ENCODE measurements at regions not wholly inside any gene's neighbourhood (a gene's known extent, or its start where the extent isn't known, plus 50 kb on each side); places are given as distances from the start of the nearest gene placed in this dataset.

DNA sequence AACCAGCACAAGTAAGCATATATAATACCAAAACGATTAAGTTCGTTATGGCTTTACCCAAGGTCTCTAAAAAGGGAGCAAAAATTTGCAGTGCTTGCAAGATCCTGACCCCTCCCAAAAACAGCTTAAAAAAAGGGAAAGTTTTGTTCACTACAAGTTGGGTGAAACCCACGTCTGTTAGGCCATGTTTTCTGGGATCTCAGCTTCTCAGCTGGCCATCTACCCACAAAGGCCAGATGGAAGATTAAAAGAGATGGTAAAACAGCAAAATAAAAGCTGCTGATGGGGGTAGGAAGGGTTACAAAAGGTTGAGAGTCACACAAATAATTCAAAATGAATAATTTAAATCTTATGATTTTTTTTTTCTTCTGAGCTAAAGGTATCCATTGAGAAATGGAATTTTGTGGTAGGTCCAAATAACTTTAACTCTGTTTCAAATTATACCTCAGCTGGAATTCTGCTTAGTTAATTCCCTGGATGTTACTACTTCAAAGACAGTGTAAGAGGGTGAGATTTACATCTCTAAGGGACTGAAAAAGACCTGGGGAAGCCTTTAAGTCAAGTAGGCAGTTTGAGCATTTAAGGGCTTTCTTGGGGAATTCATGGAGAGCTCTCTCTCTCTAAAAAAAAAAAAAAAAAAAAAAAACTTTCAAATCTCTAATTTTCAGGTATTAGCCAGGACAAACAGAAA, 185.6 kb upstream of the NAV3 start (continued):
- TF ChIP-seq GATA2 (CRISPR knock-in tag; IDR thresholded peaks at IDR 0.05) (no peak), NFIC (IDR thresholded peaks at IDR 0.05; ENCODE audit: borderline replicate concordance) (no peak), FOXM1 (IDR thresholded peaks at IDR 0.05; ENCODE audit: low read depth) (no peak), SMC3 (IDR thresholded peaks at IDR 0.05; ENCODE audit: low read depth, low read length) (no peak), JUND (IDR thresholded peaks at IDR 0.05) (no peak)

DNA sequence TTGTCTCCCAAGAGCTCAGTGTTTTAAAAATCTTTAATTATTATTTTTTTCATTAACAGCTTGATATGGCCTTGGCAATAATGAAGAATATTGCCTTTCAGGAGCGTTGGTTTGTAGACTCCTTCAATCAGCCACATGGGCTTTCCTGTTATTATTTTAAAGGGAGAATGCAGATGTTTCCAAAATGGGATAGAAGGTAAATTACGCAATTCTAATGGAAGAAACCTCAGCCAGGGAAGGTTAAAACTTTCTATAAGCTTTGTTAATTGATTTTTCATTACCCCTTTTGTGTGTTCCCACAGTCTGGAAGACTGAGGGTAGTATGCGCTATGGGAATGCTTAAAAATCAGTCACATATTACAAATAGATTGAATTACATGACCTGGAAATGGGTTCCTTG, 188.4 kb upstream of the NAV3 start:
- H3K27ac ChIP-seq (ENCODE audit: low read depth in 2 of 2, low read length in 1 of 2): no peak overlapping the region
- no peak overlapping the region for H3K4me3 ChIP-seq (ENCODE audit: low read depth in 2 of 2, low read length in 1 of 2)
- H3K4me2 ChIP-seq: no peak overlapping the region
- H3K4me1 ChIP-seq (ENCODE audit: control insufficient read depth in 1 of 2, insufficient read depth in 2 of 2, low read depth in 1 of 2, low read length in 1 of 2): no peaks in the 10 kb centered on the region
- ChIA-PET POLR2A (no interaction called here), CTCF (no interaction called here)
- no peaks in the 10 kb centered on the region for H3K9me2 ChIP-seq
- DNase-seq: no peak
- H2AFZ ChIP-seq (ENCODE audit: low read depth): no peak overlapping the region
- H3K9me3 ChIP-seq: no peaks in the 10 kb centered on the region
- no peaks in the 10 kb centered on the region for H3K27me3 ChIP-seq (ENCODE audit: insufficient read depth)
- no peaks in the 10 kb centered on the region for H3K79me2 ChIP-seq (ENCODE audit: insufficient read depth)
- H3K9ac ChIP-seq: no peak overlapping the region
- no peaks in the 10 kb centered on the region for H4K20me1 ChIP-seq (ENCODE audit: insufficient read depth)
- TF ChIP-seq, protein P1, sequence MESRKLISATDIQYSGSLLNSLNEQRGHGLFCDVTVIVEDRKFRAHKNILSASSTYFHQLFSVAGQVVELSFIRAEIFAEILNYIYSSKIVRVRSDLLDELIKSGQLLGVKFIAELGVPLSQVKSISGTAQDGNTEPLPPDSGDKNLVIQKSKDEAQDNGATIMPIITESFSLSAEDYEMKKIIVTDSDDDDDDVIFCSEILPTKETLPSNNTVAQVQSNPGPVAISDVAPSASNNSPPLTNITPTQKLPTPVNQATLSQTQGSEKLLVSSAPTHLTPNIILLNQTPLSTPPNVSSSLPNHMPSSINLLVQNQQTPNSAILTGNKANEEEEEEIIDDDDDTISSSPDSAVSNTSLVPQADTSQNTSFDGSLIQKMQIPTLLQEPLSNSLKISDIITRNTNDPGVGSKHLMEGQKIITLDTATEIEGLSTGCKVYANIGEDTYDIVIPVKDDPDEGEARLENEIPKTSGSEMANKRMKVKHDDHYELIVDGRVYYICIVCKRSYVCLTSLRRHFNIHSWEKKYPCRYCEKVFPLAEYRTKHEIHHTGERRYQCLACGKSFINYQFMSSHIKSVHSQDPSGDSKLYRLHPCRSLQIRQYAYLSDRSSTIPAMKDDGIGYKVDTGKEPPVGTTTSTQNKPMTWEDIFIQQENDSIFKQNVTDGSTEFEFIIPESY (IDR thresholded peaks at IDR 0.05; ENCODE audit: borderline replicate concordance, low read depth): no peak
- TF ChIP-seq RXRA (IDR thresholded peaks at IDR 0.05; ENCODE audit: borderline replicate concordance, low read depth): no peak
- no peak for TF ChIP-seq TCF12 (IDR thresholded peaks at IDR 0.05)
- no peak for TF ChIP-seq NFIC (IDR thresholded peaks at IDR 0.05; ENCODE audit: borderline replicate concordance)
- TF ChIP-seq TEAD4 (IDR thresholded peaks at IDR 0.05; ENCODE audit: borderline replicate concordance, insufficient read depth): no peak
- peaks cover 12% of the 10 kb centered on the region for H3F3A ChIP-seq (replicated peaks; ENCODE audit: insufficient read depth)
- H3K36me3 ChIP-seq (replicated peaks in 1 of 2; ENCODE audit: control insufficient read depth in 1 of 2, insufficient read depth in 2 of 2, low read length in 1 of 2): no peaks in the 10 kb centered on the region
- 60% methylated on average over 3 of the region's 3 CpGs for WGBS (ENCODE audit: low lambda C conversion rate)

DNA sequence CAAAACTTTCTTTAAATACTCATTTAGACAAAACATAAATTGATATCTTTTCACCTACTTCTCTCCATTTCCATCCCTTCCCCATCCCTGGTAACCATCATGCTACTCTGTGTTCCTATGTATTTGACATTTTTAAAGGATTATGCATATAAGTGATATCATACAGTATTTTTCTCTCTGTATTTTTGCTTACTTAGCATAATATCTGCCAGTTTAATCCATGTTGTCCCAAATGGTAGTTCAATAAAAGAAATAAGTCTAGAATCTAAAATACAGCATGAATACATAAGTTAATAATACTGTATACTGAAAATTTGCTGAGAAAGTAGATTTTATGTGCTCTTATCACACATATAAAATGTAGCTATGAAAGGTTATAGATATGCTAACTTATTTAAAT, 190.3 kb upstream of the NAV3 start:
- H3K4me3 ChIP-seq (ENCODE audit: low read depth in 2 of 2, low read length in 1 of 2): no peak overlapping the region
- H3K4me2 ChIP-seq: no peak overlapping the region
- no peaks in the 10 kb centered on the region for H3K36me3 ChIP-seq (replicated peaks in 1 of 2; ENCODE audit: control insufficient read depth in 1 of 2, insufficient read depth in 2 of 2, low read length in 1 of 2)
- H3K79me2 ChIP-seq (ENCODE audit: insufficient read depth): no peaks in the 10 kb centered on the region
- H3K9me2 ChIP-seq: no peaks in the 10 kb centered on the region
- peaks cover 12% of the 10 kb centered on the region for H3F3A ChIP-seq (replicated peaks; ENCODE audit: insufficient read depth)
- no peaks in the 10 kb centered on the region for H4K20me1 ChIP-seq (ENCODE audit: insufficient read depth)
- H3K9me3 ChIP-seq: no peaks in the 10 kb centered on the region
- H3K9ac ChIP-seq: no peak overlapping the region
- H2AFZ ChIP-seq (ENCODE audit: low read depth): no peak overlapping the region
- DNase-seq: no peak
- no peaks in the 10 kb centered on the region for H3K27me3 ChIP-seq (ENCODE audit: insufficient read depth)
- CTCF ChIA-PET: no interaction called here
- POLR2A ChIA-PET: no interaction called here
- no peaks in the 10 kb centered on the region for H3K4me1 ChIP-seq (ENCODE audit: control insufficient read depth in 1 of 2, insufficient read depth in 2 of 2, low read depth in 1 of 2, low read length in 1 of 2)
- H3K27ac ChIP-seq (ENCODE audit: low read depth in 2 of 2, low read length in 1 of 2): no peak overlapping the region
- TF ChIP-seq, protein P2, sequence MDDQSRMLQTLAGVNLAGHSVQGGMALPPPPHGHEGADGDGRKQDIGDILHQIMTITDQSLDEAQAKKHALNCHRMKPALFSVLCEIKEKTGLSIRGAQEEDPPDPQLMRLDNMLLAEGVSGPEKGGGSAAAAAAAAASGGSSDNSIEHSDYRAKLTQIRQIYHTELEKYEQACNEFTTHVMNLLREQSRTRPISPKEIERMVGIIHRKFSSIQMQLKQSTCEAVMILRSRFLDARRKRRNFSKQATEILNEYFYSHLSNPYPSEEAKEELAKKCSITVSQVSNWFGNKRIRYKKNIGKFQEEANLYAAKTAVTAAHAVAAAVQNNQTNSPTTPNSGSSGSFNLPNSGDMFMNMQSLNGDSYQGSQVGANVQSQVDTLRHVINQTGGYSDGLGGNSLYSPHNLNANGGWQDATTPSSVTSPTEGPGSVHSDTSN (IDR thresholded peaks at IDR 0.05): no peak
- TF ChIP-seq ELF1 (IDR thresholded peaks at IDR 0.05) (no peak), MXI1 (IDR thresholded peaks at IDR 0.05; ENCODE audit: low read depth, low read length) (no peak), RFX5 (IDR thresholded peaks at IDR 0.05; ENCODE audit: low read length) (no peak), SMC3 (IDR thresholded peaks at IDR 0.05; ENCODE audit: low read depth, low read length) (no peak), RAD21 (IDR thresholded peaks at IDR 0.05; ENCODE audit: low read length) (no peak)
- TF ChIP-seq, protein P3, sequence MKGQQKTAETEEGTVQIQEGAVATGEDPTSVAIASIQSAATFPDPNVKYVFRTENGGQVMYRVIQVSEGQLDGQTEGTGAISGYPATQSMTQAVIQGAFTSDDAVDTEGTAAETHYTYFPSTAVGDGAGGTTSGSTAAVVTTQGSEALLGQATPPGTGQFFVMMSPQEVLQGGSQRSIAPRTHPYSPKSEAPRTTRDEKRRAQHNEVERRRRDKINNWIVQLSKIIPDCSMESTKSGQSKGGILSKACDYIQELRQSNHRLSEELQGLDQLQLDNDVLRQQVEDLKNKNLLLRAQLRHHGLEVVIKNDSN (IDR thresholded peaks at IDR 0.05; ENCODE audit: borderline replicate concordance, low read depth): no peak
- TF ChIP-seq, protein P4, sequence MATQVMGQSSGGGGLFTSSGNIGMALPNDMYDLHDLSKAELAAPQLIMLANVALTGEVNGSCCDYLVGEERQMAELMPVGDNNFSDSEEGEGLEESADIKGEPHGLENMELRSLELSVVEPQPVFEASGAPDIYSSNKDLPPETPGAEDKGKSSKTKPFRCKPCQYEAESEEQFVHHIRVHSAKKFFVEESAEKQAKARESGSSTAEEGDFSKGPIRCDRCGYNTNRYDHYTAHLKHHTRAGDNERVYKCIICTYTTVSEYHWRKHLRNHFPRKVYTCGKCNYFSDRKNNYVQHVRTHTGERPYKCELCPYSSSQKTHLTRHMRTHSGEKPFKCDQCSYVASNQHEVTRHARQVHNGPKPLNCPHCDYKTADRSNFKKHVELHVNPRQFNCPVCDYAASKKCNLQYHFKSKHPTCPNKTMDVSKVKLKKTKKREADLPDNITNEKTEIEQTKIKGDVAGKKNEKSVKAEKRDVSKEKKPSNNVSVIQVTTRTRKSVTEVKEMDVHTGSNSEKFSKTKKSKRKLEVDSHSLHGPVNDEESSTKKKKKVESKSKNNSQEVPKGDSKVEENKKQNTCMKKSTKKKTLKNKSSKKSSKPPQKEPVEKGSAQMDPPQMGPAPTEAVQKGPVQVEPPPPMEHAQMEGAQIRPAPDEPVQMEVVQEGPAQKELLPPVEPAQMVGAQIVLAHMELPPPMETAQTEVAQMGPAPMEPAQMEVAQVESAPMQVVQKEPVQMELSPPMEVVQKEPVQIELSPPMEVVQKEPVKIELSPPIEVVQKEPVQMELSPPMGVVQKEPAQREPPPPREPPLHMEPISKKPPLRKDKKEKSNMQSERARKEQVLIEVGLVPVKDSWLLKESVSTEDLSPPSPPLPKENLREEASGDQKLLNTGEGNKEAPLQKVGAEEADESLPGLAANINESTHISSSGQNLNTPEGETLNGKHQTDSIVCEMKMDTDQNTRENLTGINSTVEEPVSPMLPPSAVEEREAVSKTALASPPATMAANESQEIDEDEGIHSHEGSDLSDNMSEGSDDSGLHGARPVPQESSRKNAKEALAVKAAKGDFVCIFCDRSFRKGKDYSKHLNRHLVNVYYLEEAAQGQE (IDR thresholded peaks at IDR 0.05; ENCODE audit: low read depth, low read length): no peak
- TF ChIP-seq, protein P5, sequence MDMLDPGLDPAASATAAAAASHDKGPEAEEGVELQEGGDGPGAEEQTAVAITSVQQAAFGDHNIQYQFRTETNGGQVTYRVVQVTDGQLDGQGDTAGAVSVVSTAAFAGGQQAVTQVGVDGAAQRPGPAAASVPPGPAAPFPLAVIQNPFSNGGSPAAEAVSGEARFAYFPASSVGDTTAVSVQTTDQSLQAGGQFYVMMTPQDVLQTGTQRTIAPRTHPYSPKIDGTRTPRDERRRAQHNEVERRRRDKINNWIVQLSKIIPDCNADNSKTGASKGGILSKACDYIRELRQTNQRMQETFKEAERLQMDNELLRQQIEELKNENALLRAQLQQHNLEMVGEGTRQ (IDR thresholded peaks at IDR 0.05; ENCODE audit: borderline replicate concordance, low read depth, low read length): no peak
